ENCODE measurements at regions not wholly inside any gene's neighbourhood (a gene's known extent, or its start where the extent isn't known, plus 50 kb on each side); places are given as distances from the start of the nearest gene placed in this dataset.

DNA sequence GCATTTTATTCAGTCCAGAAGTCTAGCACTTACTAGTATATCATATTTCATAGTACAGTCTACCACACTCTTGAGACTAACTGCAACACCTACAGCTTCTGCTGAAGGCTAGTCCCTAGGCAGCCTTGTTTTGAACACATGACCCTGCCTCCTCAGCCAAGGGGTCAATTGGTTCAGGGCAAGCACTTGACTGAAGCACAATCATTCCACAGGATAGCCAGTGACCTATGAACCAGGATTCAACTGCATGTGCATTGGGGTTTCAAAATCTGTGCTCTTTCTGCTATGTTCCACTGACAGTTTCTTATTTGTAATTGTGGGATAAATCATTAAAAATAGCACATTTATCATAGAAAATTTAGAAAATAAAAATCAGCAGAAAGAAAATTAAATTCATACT lies 186.8 kb downstream of the TMEM161B start:
- ChIA-PET POLR2A (ENCODE audit: low non-redundant PET) (no interaction called here), CTCF (no interaction called here)
- Histone ChIP-seq H3K27ac (ENCODE audit: low read depth, low read length, poor library complexity, severe bottlenecking) (no peak overlapping the region), H3K9me3 (ENCODE audit: low read depth, low read length, poor library complexity, severe bottlenecking) (no peaks in the 10 kb centered on the region), H3K36me3 (ENCODE audit: insufficient read depth, low read length, poor library complexity, severe bottlenecking) (no peaks in the 10 kb centered on the region), H3K4me1 (ENCODE audit: insufficient read depth, low read length, poor library complexity, severe bottlenecking) (peaks cover 5% of the 10 kb centered on the region), H3K4me3 (ENCODE audit: low read depth, low read length, poor library complexity, severe bottlenecking) (no peak overlapping the region), H3K27me3 (replicated peaks; ENCODE audit: insufficient read depth, low read depth, low read length, poor library complexity) (no peaks in the 10 kb centered on the region)
- no peak for TF ChIP-seq EZH2 (IDR thresholded peaks at IDR 0.05; ENCODE audit: borderline replicate concordance, low read depth, low read length, poor library complexity, severe bottlenecking)
- TF ChIP-seq, protein P1, sequence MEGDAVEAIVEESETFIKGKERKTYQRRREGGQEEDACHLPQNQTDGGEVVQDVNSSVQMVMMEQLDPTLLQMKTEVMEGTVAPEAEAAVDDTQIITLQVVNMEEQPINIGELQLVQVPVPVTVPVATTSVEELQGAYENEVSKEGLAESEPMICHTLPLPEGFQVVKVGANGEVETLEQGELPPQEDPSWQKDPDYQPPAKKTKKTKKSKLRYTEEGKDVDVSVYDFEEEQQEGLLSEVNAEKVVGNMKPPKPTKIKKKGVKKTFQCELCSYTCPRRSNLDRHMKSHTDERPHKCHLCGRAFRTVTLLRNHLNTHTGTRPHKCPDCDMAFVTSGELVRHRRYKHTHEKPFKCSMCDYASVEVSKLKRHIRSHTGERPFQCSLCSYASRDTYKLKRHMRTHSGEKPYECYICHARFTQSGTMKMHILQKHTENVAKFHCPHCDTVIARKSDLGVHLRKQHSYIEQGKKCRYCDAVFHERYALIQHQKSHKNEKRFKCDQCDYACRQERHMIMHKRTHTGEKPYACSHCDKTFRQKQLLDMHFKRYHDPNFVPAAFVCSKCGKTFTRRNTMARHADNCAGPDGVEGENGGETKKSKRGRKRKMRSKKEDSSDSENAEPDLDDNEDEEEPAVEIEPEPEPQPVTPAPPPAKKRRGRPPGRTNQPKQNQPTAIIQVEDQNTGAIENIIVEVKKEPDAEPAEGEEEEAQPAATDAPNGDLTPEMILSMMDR (conservative IDR thresholded peaks at IDR 0.05; ENCODE audit: low read depth, low read length): no peak
- intact Hi-C loops (cut with micrococcal nuclease; ENCODE audit: unreplicated experiment): no loop called here
- no peak for DNase-seq (ENCODE audit: low spot score)
- BruUV-seq (replicated peaks): no TSS peak

DNA sequence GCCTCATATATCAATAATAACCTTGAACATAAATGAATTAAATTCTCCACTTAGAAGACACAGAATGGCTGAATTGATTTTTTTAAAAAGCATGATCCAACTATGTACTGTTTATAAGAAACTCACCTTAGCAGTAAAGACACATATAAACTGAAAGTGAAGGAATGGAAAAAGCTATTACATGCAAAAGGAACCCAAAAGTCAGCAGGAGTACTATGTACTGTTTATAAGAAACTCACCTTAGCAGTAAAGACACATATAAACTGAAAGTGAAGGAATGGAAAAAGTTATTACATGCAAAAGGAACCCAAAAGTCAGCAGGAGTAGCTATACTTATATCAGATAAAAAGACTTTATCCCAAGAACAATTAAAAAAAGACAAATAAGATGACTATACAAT lies 204.8 kb downstream of the TMEM161B start:
- H3K4me1 ChIP-seq (ENCODE audit: insufficient read depth, low read length, poor library complexity, severe bottlenecking): no peaks in the 10 kb centered on the region
- no peak overlapping the region for H3K27ac ChIP-seq (ENCODE audit: low read depth, low read length, poor library complexity, severe bottlenecking)
- TF ChIP-seq, protein P1 (conservative IDR thresholded peaks at IDR 0.05; ENCODE audit: low read depth, low read length): no peak
- TF ChIP-seq EZH2 (IDR thresholded peaks at IDR 0.05; ENCODE audit: borderline replicate concordance, low read depth, low read length, poor library complexity, severe bottlenecking): no peak
- no peak overlapping the region for H3K4me3 ChIP-seq (ENCODE audit: low read depth, low read length, poor library complexity, severe bottlenecking)
- no TSS peak for BruUV-seq (replicated peaks)
- intact Hi-C loops (cut with micrococcal nuclease; ENCODE audit: unreplicated experiment): no loop called here
- DNase-seq (ENCODE audit: low spot score): no peak
- no peaks in the 10 kb centered on the region for H3K36me3 ChIP-seq (ENCODE audit: insufficient read depth, low read length, poor library complexity, severe bottlenecking)
- CTCF ChIA-PET: no interaction called here
- POLR2A ChIA-PET (ENCODE audit: low non-redundant PET): no interaction called here
- H3K27me3 ChIP-seq (replicated peaks; ENCODE audit: insufficient read depth, low read depth, low read length, poor library complexity): no peaks in the 10 kb centered on the region
- H3K9me3 ChIP-seq (ENCODE audit: low read depth, low read length, poor library complexity, severe bottlenecking): no peaks in the 10 kb centered on the region

DNA sequence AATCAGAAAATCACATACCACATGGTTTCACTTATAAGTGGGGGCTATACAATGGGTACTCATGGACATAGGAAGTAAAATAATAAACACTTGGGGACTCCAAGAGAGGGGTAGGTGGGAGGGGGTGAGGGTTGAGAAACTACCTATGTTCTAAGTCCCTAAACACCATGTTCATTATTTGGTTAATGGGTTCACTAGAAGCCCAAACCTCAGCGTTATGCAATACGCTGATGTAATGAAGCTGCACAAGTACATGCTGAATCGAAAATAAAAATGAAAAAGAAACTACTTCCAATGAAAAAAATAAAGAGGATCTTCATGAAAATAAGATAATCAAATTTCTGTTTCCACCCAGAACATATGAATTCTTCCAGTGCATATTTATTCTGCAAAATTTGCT lies 208.5 kb downstream of the TMEM161B start:
- ChIA-PET POLR2A (ENCODE audit: low non-redundant PET) (no interaction called here), CTCF (no interaction called here)
- TF ChIP-seq, protein P1 (conservative IDR thresholded peaks at IDR 0.05; ENCODE audit: low read depth, low read length): no peak
- no peak for TF ChIP-seq EZH2 (IDR thresholded peaks at IDR 0.05; ENCODE audit: borderline replicate concordance, low read depth, low read length, poor library complexity, severe bottlenecking)
- intact Hi-C loops (cut with micrococcal nuclease; ENCODE audit: unreplicated experiment): no loop called here
- BruUV-seq (replicated peaks): no TSS peak
- Histone ChIP-seq H3K4me3 (ENCODE audit: low read depth, low read length, poor library complexity, severe bottlenecking) (no peak overlapping the region), H3K4me1 (ENCODE audit: insufficient read depth, low read length, poor library complexity, severe bottlenecking) (no peaks in the 10 kb centered on the region), H3K27ac (ENCODE audit: low read depth, low read length, poor library complexity, severe bottlenecking) (no peak overlapping the region), H3K36me3 (ENCODE audit: insufficient read depth, low read length, poor library complexity, severe bottlenecking) (no peaks in the 10 kb centered on the region), H3K27me3 (replicated peaks; ENCODE audit: insufficient read depth, low read depth, low read length, poor library complexity) (no peaks in the 10 kb centered on the region), H3K9me3 (ENCODE audit: low read depth, low read length, poor library complexity, severe bottlenecking) (no peaks in the 10 kb centered on the region)
- no peak for DNase-seq (ENCODE audit: low spot score)

All from A673 (cell line).